ENCODE measurements at regions not wholly inside any gene's neighbourhood (a gene's known extent, or its start where the extent isn't known, plus 50 kb on each side); places are given as distances from the start of the nearest gene placed in this dataset.

GRCh38 chr14:75369506-75369905, 58.3 kb upstream of the JDP2 start:
- TF ChIP-seq EP300 (IDR thresholded peaks at IDR 0.05), result no peak
- TF ChIP-seq, protein P1, sequence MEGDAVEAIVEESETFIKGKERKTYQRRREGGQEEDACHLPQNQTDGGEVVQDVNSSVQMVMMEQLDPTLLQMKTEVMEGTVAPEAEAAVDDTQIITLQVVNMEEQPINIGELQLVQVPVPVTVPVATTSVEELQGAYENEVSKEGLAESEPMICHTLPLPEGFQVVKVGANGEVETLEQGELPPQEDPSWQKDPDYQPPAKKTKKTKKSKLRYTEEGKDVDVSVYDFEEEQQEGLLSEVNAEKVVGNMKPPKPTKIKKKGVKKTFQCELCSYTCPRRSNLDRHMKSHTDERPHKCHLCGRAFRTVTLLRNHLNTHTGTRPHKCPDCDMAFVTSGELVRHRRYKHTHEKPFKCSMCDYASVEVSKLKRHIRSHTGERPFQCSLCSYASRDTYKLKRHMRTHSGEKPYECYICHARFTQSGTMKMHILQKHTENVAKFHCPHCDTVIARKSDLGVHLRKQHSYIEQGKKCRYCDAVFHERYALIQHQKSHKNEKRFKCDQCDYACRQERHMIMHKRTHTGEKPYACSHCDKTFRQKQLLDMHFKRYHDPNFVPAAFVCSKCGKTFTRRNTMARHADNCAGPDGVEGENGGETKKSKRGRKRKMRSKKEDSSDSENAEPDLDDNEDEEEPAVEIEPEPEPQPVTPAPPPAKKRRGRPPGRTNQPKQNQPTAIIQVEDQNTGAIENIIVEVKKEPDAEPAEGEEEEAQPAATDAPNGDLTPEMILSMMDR (IDR thresholded peaks at IDR 0.05), result no peak

Measured in ovary (tissue), 3 donors.